ENCODE measurements at regions not wholly inside any gene's neighbourhood (a gene's known extent, or its start where the extent isn't known, plus 50 kb on each side); places are given as distances from the start of the nearest gene placed in this dataset.

GRCh38 chr18:47746615-47747014 is 183.8 kb downstream of the SMAD2 start:
- no peak for TF ChIP-seq CTCF (conservative IDR thresholded peaks at IDR 0.05)
- no peak for TF ChIP-seq ZFX (IDR thresholded peaks at IDR 0.05)
